T-helper 17 cell (primary cell): ENCODE measurements at regions not wholly inside any gene's neighbourhood (a gene's known extent, or its start where the extent isn't known, plus 50 kb on each side); places are given as distances from the start of the nearest gene placed in this dataset.

ENCODE experiments used
- ATAC-seq: fragments of 150-1000 bp; cut with Tn5 transposase; 2 replicates; pipeline ENCODE4 v1.10.0; 2021; ENCODE audit warnings: mild to moderate bottlenecking, moderate library complexity
- DNase-seq, 3 donors: peaks; one replicate each; pipeline versions ENCODE4 v3.0.0 to v3.0.0-alpha.2; 2020 to 2021
- H3K9me3 ChIP-seq: one replicate; pipeline ENCODE4 v1.7.0; 2013; ENCODE audit warnings: low read length, mild to moderate bottlenecking; ENCODE audit not compliant: control insufficient read depth, poor library complexity, severe bottlenecking
- H3K27ac Mint-ChIP-seq: one replicate; pipeline ENCODE4 v1.8.0; 2022; ENCODE audit warnings: mild to moderate bottlenecking, moderate library complexity, mixed read lengths
- H3K27me3 Mint-ChIP-seq: one replicate; pipeline ENCODE4 v1.8.0; 2022; ENCODE audit warnings: mixed read lengths
- H3K36me3 Mint-ChIP-seq: one replicate; pipeline ENCODE4 v1.8.0; 2022; ENCODE audit warnings: low read depth, mixed read lengths
- H3K4me1 Mint-ChIP-seq: one replicate; pipeline ENCODE4 v1.8.0; 2022; ENCODE audit warnings: mild to moderate bottlenecking, mixed read lengths
- H3K4me3 Mint-ChIP-seq: one replicate; pipeline ENCODE4 v1.8.0; 2022; ENCODE audit warnings: mild to moderate bottlenecking, moderate library complexity, mixed read lengths

GRCh38 chr12:107352347-107353081 is 259.2 kb upstream of the CRY1 start:
- Mint-ChIP-seq H3K27me3 (no peaks in the 10 kb centered on the region), H3K4me1 (peaks cover 36% of the 10 kb centered on the region), H3K36me3 (peaks cover 3% of the 10 kb centered on the region), H3K4me3 (peak overlapping the region; percentile 71), H3K27ac (peak overlapping the region; percentile 34)
- DNase-seq (no peak), ATAC-seq (peak; percentile 36)
- no peaks in the 10 kb centered on the region for H3K9me3 ChIP-seq

- Mint-ChIP-seq H3K4me1 (peaks cover 41% of the 10 kb centered on the region), H3K27ac (no peak overlapping the region), H3K27me3 (no peaks in the 10 kb centered on the region)
Observed at GRCh38 chr12:107353312-107353711, 260.0 kb upstream of the CRY1 start.

GRCh38 chr12:107355004-107355565 is 261.7 kb upstream of the CRY1 start:
- Mint-ChIP-seq H3K4me3 (peak overlapping the region; percentile 36), H3K36me3 (peaks cover 3% of the 10 kb centered on the region), H3K4me1 (peaks cover 46% of the 10 kb centered on the region), H3K27me3 (no peaks in the 10 kb centered on the region), H3K27ac (no peak overlapping the region)
- no peak for DNase-seq
- no peaks in the 10 kb centered on the region for H3K9me3 ChIP-seq
- no peak for ATAC-seq

More at GRCh38 chr12:107353312-107353711, 260.0 kb upstream of the CRY1 start:
- peaks cover 3% of the 10 kb centered on the region for H3K36me3 Mint-ChIP-seq
- ATAC-seq (no peak), DNase-seq (no peak)
- no peaks in the 10 kb centered on the region for H3K9me3 ChIP-seq
- H3K4me3 Mint-ChIP-seq: no peak overlapping the region

- Mint-ChIP-seq H3K4me3 (no peak overlapping the region), H3K27me3 (no peaks in the 10 kb centered on the region), H3K36me3 (peaks cover 3% of the 10 kb centered on the region), H3K27ac (no peak overlapping the region), H3K4me1 (peaks cover 46% of the 10 kb centered on the region)
- DNase-seq: no peak
- no peak for ATAC-seq
- H3K9me3 ChIP-seq: no peaks in the 10 kb centered on the region
Observed at GRCh38 chr12:107355612-107356011, 262.3 kb upstream of the CRY1 start.

- Mint-ChIP-seq H3K4me3 (peak overlapping the region; percentile 37), H3K36me3 (peaks cover 3% of the 10 kb centered on the region), H3K27ac (no peak overlapping the region), H3K4me1 (peaks cover 44% of the 10 kb centered on the region), H3K27me3 (no peaks in the 10 kb centered on the region)
- ATAC-seq (no peak), DNase-seq (no peak)
- no peaks in the 10 kb centered on the region for H3K9me3 ChIP-seq
Observed at GRCh38 chr12:107356266-107356936, 263.1 kb upstream of the CRY1 start.

- ATAC-seq (no peak), DNase-seq (no peak)
- Mint-ChIP-seq H3K4me3 (no peak overlapping the region), H3K27me3 (no peaks in the 10 kb centered on the region), H3K36me3 (peaks cover 3% of the 10 kb centered on the region), H3K27ac (no peak overlapping the region), H3K4me1 (peaks cover 42% of the 10 kb centered on the region)
- no peaks in the 10 kb centered on the region for H3K9me3 ChIP-seq
Observed at GRCh38 chr12:107356937-107357295, 263.6 kb upstream of the CRY1 start.

- no peaks in the 10 kb centered on the region for H3K9me3 ChIP-seq
- DNase-seq: no peak
- peaks cover 31% of the 10 kb centered on the region for H3K4me1 Mint-ChIP-seq
- H3K4me3 Mint-ChIP-seq: no peak overlapping the region
- H3K27me3 Mint-ChIP-seq: no peaks in the 10 kb centered on the region
- H3K36me3 Mint-ChIP-seq: no peaks in the 10 kb centered on the region
- peak overlapping the region; percentile 60 for H3K27ac Mint-ChIP-seq
- no peak for ATAC-seq
Observed at GRCh38 chr12:107359382-107359781, 266.0 kb upstream of the CRY1 start.

- no peaks in the 10 kb centered on the region for H3K9me3 ChIP-seq
- no peaks in the 10 kb centered on the region for H3K27me3 Mint-ChIP-seq
- DNase-seq (no peak), ATAC-seq (no peak)
- no peaks in the 10 kb centered on the region for H3K36me3 Mint-ChIP-seq
- no peak overlapping the region for H3K27ac Mint-ChIP-seq
- H3K4me3 Mint-ChIP-seq: no peak overlapping the region
- H3K4me1 Mint-ChIP-seq: peaks cover 26% of the 10 kb centered on the region
Observed at GRCh38 chr12:107360033-107360432, 266.7 kb upstream of the CRY1 start.

GRCh38 chr12:107360482-107360881 is 267.1 kb upstream of the CRY1 start:
- no peak overlapping the region for H3K27ac Mint-ChIP-seq
- ATAC-seq: no peak
- no peaks in the 10 kb centered on the region for H3K36me3 Mint-ChIP-seq
- H3K4me3 Mint-ChIP-seq: no peak overlapping the region
- no peaks in the 10 kb centered on the region for H3K27me3 Mint-ChIP-seq
- peaks cover 26% of the 10 kb centered on the region for H3K4me1 Mint-ChIP-seq
- no peak for DNase-seq
- H3K9me3 ChIP-seq: no peaks in the 10 kb centered on the region

GRCh38 chr12:107361970-107362369 is 268.6 kb upstream of the CRY1 start:
- ATAC-seq (no peak), DNase-seq (no peak)
- Mint-ChIP-seq H3K36me3 (no peaks in the 10 kb centered on the region), H3K27ac (no peak overlapping the region), H3K4me1 (peaks cover 22% of the 10 kb centered on the region), H3K4me3 (no peak overlapping the region), H3K27me3 (no peaks in the 10 kb centered on the region)
- H3K9me3 ChIP-seq: no peaks in the 10 kb centered on the region

- Mint-ChIP-seq H3K4me3 (no peak overlapping the region), H3K36me3 (no peaks in the 10 kb centered on the region), H3K27ac (peak overlapping the region; percentile 16), H3K27me3 (no peaks in the 10 kb centered on the region), H3K4me1 (peaks cover 22% of the 10 kb centered on the region)
- ATAC-seq (no peak), DNase-seq (no peak)
- no peaks in the 10 kb centered on the region for H3K9me3 ChIP-seq
Observed at GRCh38 chr12:107362960-107363359, 269.6 kb upstream of the CRY1 start.

GRCh38 chr12:107364875-107365518 is 271.6 kb upstream of the CRY1 start:
- peak overlapping the region; percentile 92 for H3K27ac Mint-ChIP-seq
- DNase-seq (no peak), ATAC-seq (no peak)
- peaks cover 28% of the 10 kb centered on the region for H3K4me1 Mint-ChIP-seq
- H3K27me3 Mint-ChIP-seq: no peaks in the 10 kb centered on the region
- no peaks in the 10 kb centered on the region for H3K36me3 Mint-ChIP-seq
- no peak overlapping the region for H3K4me3 Mint-ChIP-seq
- no peaks in the 10 kb centered on the region for H3K9me3 ChIP-seq

GRCh38 chr12:107365703-107366102 is 272.4 kb upstream of the CRY1 start:
- Mint-ChIP-seq H3K27me3 (no peaks in the 10 kb centered on the region), H3K36me3 (no peaks in the 10 kb centered on the region), H3K4me1 (peaks cover 32% of the 10 kb centered on the region), H3K4me3 (no peak overlapping the region), H3K27ac (peak overlapping the region; percentile 92)
- H3K9me3 ChIP-seq: no peaks in the 10 kb centered on the region
- ATAC-seq: no peak
- DNase-seq: no peak
